OCI-LY1 (cell line): ENCODE measurements at regions not wholly inside any gene's neighbourhood (a gene's known extent, or its start where the extent isn't known, plus 50 kb on each side); places are given as distances from the start of the nearest gene placed in this dataset.

Source experiments
- EZH2 ChIP-seq: fragments of 200-600 bp; sonication (generic), shearing (Covaris generic); IDR thresholded peaks from 2 replicates; pipeline ENCODE4 v1.8.0; 2017; ENCODE audit warnings: borderline replicate concordance, mixed run types, mild to moderate bottlenecking, antibody characterized with exemption, low read length, moderate library complexity, mixed read lengths
- TF ChIP-seq, protein P1 (sequence below): fragments of 200-600 bp; sonication (generic), shearing (Covaris generic); IDR thresholded peaks from 2 replicates; pipeline ENCODE4 v1.5.1; 2017; ENCODE audit warnings: mild to moderate bottlenecking, antibody characterized with exemption, low read length, moderate library complexity, mixed read lengths

DNA sequence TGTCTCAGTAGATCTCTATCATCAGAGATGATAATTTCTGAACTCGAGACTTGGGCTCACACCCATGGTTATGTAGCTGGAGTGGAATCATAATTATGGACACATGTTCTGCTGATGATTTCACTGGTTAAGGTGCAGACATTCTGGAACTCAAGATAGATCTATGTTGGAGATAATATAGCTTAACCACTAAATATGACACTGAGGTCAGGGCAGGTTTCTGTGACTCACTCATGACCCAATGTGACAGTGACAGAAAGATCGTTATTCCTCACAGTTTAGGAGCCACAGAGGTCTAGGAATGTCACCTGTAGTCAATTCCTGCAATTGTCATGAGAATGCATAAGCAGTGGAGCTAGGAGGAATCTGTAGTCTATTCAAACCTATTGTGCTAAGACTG is 828.6 kb downstream of the TRIB2 start:
- TF ChIP-seq, protein P1, sequence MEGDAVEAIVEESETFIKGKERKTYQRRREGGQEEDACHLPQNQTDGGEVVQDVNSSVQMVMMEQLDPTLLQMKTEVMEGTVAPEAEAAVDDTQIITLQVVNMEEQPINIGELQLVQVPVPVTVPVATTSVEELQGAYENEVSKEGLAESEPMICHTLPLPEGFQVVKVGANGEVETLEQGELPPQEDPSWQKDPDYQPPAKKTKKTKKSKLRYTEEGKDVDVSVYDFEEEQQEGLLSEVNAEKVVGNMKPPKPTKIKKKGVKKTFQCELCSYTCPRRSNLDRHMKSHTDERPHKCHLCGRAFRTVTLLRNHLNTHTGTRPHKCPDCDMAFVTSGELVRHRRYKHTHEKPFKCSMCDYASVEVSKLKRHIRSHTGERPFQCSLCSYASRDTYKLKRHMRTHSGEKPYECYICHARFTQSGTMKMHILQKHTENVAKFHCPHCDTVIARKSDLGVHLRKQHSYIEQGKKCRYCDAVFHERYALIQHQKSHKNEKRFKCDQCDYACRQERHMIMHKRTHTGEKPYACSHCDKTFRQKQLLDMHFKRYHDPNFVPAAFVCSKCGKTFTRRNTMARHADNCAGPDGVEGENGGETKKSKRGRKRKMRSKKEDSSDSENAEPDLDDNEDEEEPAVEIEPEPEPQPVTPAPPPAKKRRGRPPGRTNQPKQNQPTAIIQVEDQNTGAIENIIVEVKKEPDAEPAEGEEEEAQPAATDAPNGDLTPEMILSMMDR: no peak
- no peak for TF ChIP-seq EZH2
